ENCODE measurements at regions not wholly inside any gene's neighbourhood (a gene's known extent, or its start where the extent isn't known, plus 50 kb on each side); places are given as distances from the start of the nearest gene placed in this dataset.
"Not testable (repeated sequence)": the region's sequence is repeated elsewhere in the genome, so short reads cannot be mapped to it uniquely, and the experiment has no call there.

- no peak for DNase-seq (ENCODE audit: low read depth, low spot score)
Observed at GRCh38 chr2:175256806-175257585, 75.5 kb upstream of the ATP5MC3 start.

GRCh38 chr2:175256391-175256790 is 74.9 kb upstream of the ATP5MC3 start:
- DNase-seq (ENCODE audit: low read depth, low spot score), result not testable (repeated sequence)

GRCh38 chr2:175253871-175254270 is 72.4 kb upstream of the ATP5MC3 start:
- no peak for DNase-seq (ENCODE audit: low read depth, low spot score)

GRCh38 chr2:175251425-175252041 is 70.0 kb upstream of the ATP5MC3 start:
- DNase-seq (ENCODE audit: low read depth, low spot score), result peak; percentile 59

- DNase-seq (ENCODE audit: low read depth, low spot score), result no peak
Observed at GRCh38 chr2:175247159-175247558, 65.6 kb upstream of the ATP5MC3 start.

GRCh38 chr2:175244697-175245096 is 63.2 kb upstream of the ATP5MC3 start:
- no peak for DNase-seq (ENCODE audit: low read depth, low spot score)

- no peak for DNase-seq (ENCODE audit: low read depth, low spot score)
Observed at GRCh38 chr2:175241691-175242090, 60.2 kb upstream of the ATP5MC3 start.

- DNase-seq (ENCODE audit: low read depth, low spot score), result not testable (repeated sequence)
Observed at GRCh38 chr2:175240033-175240432, 58.5 kb upstream of the ATP5MC3 start.

- no peak for DNase-seq (ENCODE audit: low read depth, low spot score)
Observed at GRCh38 chr2:175236930-175237329, 55.4 kb upstream of the ATP5MC3 start.

GRCh38 chr2:175234650-175235049 is 53.1 kb upstream of the ATP5MC3 start:
- DNase-seq (ENCODE audit: low read depth, low spot score), result no peak

GRCh38 chr2:175234153-175234552 is 52.6 kb upstream of the ATP5MC3 start:
- no peak for DNase-seq (ENCODE audit: low read depth, low spot score)

GRCh38 chr2:175233135-175233719 is 51.7 kb upstream of the ATP5MC3 start:
- peak; percentile 20 for DNase-seq (ENCODE audit: low read depth, low spot score)
